BE2C (cell line): ENCODE measurements at regions not wholly inside any gene's neighbourhood (a gene's known extent, or its start where the extent isn't known, plus 50 kb on each side); places are given as distances from the start of the nearest gene placed in this dataset.
A peak's percentile ranks its signal among the peaks of the same experiment; 100 is the strongest.

Experiments
- DNase-seq: peaks from one replicate; pipeline ENCODE4 v3.0.0-alpha.2; 2020
- H3K27me3 ChIP-seq: fragments of 250-450 bp; sonication (Bioruptor Pico); 2 replicates; pipeline ENCODE4 v1.5.1; 2020; ENCODE audit warnings: mild to moderate bottlenecking
- H3K36me3 ChIP-seq: fragments of 250-450 bp; sonication (Bioruptor Pico); 2 replicates; pipeline ENCODE4 v1.5.1; 2020; ENCODE audit warnings: mild to moderate bottlenecking
- H3K4me1 ChIP-seq: fragments of 250-450 bp; sonication (Bioruptor Pico); 2 replicates; pipeline ENCODE4 v1.5.1; 2020
- H3K4me3 ChIP-seq: 2 replicates; pipeline ENCODE4 v1.5.1; 2011; ENCODE audit warnings: low read depth, low read length
- H3K9me3 ChIP-seq: fragments of 250-450 bp; sonication (Bioruptor Pico); 2 replicates; pipeline ENCODE4 v1.5.1; 2020
- CTCF ChIP-seq: IDR thresholded peaks from 2 replicates; pipeline ENCODE4 v1.5.1; 2012; ENCODE audit warnings: mild to moderate bottlenecking, low read depth, low read length

DNA sequence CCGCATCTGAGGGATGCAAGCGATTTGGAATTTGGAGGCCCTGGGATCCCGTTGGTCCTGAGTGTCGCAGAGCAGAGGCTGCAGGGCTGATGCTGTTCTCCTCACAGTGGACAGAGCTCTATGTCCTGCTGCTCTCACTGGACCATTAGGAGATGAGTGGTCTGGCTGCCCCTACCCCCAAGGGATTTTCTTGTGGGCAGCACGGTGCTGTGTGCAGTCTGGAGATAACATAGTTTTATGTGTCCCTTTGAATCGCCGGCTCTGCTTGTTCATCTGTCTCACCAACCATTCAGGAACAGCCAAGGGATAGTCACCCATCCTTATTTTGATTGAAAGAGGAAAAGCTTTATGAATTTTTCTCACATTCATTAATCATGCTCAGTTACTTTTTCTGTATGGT is 49.9 kb downstream of the CHRM3 start:
- DNase-seq, result peak; percentile 11
- Histone ChIP-seq H3K36me3 (no peaks in the 10 kb centered on the region), H3K4me1 (peaks cover 11% of the 10 kb centered on the region), H3K4me3 (no peak overlapping the region), H3K27me3 (no peaks in the 10 kb centered on the region), H3K9me3 (no peaks in the 10 kb centered on the region)
- no peak for TF ChIP-seq CTCF

DNA sequence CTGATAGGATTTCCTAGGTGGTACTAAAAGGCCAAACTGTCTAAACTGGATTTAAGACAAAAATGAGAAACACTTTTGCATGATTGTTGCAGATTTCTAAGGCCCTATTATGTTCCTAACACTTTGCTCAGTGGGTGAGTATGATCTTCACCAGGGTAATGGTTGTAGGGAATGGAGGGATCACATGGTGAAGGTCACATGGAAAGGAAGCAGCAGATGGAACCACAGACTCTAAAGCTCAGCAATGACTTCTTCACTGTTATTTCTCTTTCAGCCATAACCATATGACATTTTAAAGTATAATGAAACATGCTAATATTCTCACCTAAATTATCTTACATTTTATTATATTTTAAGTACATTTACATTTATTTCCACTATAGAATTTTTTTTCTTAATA is 51.5 kb downstream of the CHRM3 start:
- TF ChIP-seq CTCF, result no peak
- Histone ChIP-seq H3K4me1 (no peaks in the 10 kb centered on the region), H3K4me3 (no peak overlapping the region), H3K9me3 (no peaks in the 10 kb centered on the region), H3K36me3 (no peaks in the 10 kb centered on the region), H3K27me3 (no peaks in the 10 kb centered on the region)
- no peak for DNase-seq

DNA sequence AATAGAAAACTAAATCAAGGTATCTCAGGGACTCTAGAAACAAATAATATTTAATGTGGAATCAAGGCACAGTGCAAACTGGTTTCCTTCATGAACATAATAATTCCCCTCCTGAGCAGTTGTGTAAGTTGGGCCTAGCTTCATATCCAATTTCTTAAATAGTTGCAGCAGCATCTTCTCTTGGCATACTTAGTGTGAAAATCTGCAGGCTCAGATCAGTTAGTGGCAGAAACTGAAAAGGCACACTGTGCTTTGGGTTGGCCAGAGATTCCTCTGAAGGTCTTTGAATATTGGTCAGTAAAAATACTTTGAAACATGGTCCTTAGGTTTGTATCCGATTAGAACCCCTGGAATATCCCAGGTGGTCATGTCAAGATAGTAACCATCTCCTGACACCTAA is 52.5 kb downstream of the CHRM3 start:
- no peaks in the 10 kb centered on the region for H3K9me3 ChIP-seq
- H3K36me3 ChIP-seq, result no peaks in the 10 kb centered on the region
- H3K4me3 ChIP-seq, result no peak overlapping the region
- no peak for DNase-seq
- TF ChIP-seq CTCF, result no peak
- H3K4me1 ChIP-seq, result no peaks in the 10 kb centered on the region
- no peaks in the 10 kb centered on the region for H3K27me3 ChIP-seq

DNA sequence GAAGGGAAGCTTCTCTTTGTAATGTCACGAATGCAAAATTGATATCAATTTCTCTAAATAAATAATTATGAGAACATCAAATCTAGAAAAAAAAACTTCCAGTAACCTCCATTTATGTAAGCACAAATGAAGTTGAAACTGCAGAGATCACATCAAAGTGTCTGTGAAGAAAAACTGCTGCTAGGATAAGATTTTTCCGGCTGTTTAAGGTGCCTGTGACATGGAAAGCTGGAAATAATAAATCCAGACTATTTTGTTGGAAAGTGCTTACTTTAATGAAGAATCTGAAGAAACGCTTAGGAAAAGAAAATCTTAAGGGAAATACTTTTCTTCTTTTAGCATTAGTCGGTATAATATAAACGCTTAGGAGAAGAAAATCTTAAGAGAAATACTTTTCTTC is 57.0 kb downstream of the CHRM3 start:
- no peaks in the 10 kb centered on the region for H3K36me3 ChIP-seq
- no peaks in the 10 kb centered on the region for H3K9me3 ChIP-seq
- no peak overlapping the region for H3K4me3 ChIP-seq
- H3K27me3 ChIP-seq, result no peaks in the 10 kb centered on the region
- DNase-seq, result no peak
- H3K4me1 ChIP-seq, result no peaks in the 10 kb centered on the region
- no peak for TF ChIP-seq CTCF

DNA sequence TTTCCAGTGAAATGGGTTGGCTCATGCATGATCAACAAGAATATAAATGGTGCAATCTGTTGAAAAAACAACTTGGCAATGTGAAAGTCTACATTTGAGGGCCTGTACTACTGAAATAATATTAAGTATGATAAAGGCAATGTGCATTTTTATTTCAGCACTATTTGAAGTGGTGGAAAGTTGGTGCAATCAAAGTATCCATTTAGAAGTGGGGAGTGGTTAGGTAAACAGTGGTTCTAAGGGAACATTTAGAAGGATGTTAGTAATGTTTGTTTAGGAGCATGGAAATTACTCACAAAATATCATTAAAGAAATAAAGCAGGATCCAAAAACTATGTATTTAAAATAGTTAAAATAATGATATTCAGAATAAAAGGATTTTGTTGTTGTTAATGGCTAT is 60.2 kb downstream of the CHRM3 start:
- Histone ChIP-seq H3K4me3 (no peak overlapping the region), H3K4me1 (no peaks in the 10 kb centered on the region), H3K9me3 (no peaks in the 10 kb centered on the region), H3K36me3 (no peaks in the 10 kb centered on the region), H3K27me3 (no peaks in the 10 kb centered on the region)
- DNase-seq, result no peak
- no peak for TF ChIP-seq CTCF

- DNase-seq, result no peak
- Histone ChIP-seq H3K4me1 (no peaks in the 10 kb centered on the region), H3K36me3 (no peaks in the 10 kb centered on the region), H3K9me3 (no peaks in the 10 kb centered on the region), H3K27me3 (no peaks in the 10 kb centered on the region), H3K4me3 (no peak overlapping the region)
- TF ChIP-seq CTCF, result no peak
Observed at GRCh38 chr1:239448911-239449310, 62.5 kb downstream of the CHRM3 start.
